ENCODE measurements at regions not wholly inside any gene's neighbourhood (a gene's known extent, or its start where the extent isn't known, plus 50 kb on each side); places are given as distances from the start of the nearest gene placed in this dataset.

DNA sequence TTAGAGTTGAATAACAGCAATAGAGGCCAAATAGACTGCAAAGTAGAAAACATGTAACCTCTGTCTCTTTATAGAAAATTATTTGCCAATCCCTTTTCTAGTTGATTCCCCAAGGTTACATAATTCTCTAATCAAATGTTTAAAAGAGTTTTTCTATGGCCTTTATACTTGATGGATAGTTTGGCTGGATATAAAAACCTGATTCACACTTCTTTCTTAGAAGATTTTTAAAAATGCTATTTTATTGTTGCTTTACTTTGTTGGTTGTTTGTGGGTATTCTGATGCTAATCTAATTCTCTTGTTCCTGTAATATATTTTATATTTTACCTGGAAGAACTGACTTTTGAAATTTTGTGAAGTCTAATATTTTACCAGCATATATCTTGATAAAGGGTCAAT lies 331.1 kb upstream of the MTPN start:
- no peak overlapping the region for H3K4me3 ChIP-seq (ENCODE audit: low read depth, low read length)
- no peak for TF ChIP-seq CTCF (IDR thresholded peaks at IDR 0.05; ENCODE audit: insufficient read depth, low read length)
- DNase-seq (ENCODE audit: low read depth): no peak

DNA sequence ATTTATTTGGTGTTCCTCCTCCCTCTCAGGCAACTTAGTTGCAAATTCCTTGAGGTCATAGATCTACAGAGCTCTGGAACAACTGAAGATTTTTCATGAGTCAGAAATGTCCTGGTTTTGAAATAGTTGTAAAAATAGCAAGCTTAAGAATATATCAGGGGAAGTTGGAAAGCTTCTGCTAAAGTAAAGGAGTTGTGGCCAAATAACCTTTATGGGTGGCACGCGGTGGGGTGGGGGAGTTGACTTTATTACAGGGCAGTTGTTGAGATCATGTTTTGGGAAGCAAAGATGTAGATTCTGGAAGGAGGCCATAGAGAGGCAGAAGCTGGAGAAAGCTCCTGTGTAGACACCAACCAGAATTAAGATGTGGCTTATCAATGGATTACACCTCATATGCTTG lies 326.0 kb upstream of the MTPN start:
- no peak for DNase-seq (ENCODE audit: low read depth)
- no peak for TF ChIP-seq CTCF (IDR thresholded peaks at IDR 0.05; ENCODE audit: insufficient read depth, low read length)
- no peak overlapping the region for H3K4me3 ChIP-seq (ENCODE audit: low read depth, low read length)

GRCh38 chr7:136302049-136302448 lies 324.9 kb upstream of the MTPN start:
- no peak for TF ChIP-seq CTCF (IDR thresholded peaks at IDR 0.05; ENCODE audit: insufficient read depth, low read length)
- no peak for DNase-seq (ENCODE audit: low read depth)
- no peak overlapping the region for H3K4me3 ChIP-seq (ENCODE audit: low read depth, low read length)

DNA sequence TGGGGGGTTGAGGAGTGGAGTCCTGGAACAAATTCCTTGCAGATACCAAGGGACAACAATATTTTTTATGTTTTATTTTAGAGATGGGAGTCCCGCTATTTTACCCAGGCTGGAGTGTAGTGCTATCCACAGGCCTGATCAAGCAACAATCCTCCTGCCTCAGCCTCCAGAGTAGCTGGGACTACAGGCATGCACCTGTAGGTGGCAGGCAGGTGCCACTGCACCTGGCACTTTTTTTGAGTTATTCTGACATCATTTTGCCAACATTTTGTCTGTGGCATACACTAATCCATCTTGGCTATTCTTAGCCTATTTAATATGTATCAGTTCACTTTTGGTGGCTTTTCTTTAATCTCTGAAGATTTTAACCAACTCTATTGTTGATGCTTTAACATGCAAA lies 317.8 kb upstream of the MTPN start:
- H3K4me3 ChIP-seq (ENCODE audit: low read depth, low read length): no peak overlapping the region
- DNase-seq (ENCODE audit: low read depth): no peak
- TF ChIP-seq CTCF (IDR thresholded peaks at IDR 0.05; ENCODE audit: insufficient read depth, low read length): no peak

DNA sequence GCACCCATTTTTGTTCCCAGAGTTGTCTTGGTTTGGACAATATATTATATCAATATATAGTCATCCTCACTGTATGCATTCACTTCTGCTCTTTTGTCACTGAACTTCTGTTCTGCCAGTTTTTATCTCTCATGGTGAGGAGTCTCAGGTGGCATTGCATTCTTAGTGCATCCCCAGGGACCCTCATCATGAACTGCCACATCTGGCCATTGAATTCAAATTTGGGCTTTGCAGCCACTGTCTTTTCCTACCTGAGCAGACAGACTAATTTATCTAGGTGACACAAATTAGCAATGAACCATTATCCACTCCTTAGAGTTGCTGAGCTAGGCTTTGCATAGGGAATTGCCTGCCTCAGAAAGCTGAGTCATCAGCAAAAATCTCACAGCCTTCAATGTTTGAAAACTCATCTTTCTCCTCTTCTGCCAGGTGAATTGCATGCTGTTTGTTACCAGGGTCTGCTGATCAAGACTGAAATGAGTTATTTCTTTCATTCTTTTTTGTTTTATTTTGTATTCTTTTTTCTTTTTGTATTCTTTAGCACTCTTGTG lies 316.8 kb upstream of the MTPN start:
- H3K4me3 ChIP-seq (ENCODE audit: low read depth, low read length): no peak overlapping the region
- DNase-seq (ENCODE audit: low read depth): no peak
- TF ChIP-seq CTCF (IDR thresholded peaks at IDR 0.05; ENCODE audit: insufficient read depth, low read length): no peak

DNA sequence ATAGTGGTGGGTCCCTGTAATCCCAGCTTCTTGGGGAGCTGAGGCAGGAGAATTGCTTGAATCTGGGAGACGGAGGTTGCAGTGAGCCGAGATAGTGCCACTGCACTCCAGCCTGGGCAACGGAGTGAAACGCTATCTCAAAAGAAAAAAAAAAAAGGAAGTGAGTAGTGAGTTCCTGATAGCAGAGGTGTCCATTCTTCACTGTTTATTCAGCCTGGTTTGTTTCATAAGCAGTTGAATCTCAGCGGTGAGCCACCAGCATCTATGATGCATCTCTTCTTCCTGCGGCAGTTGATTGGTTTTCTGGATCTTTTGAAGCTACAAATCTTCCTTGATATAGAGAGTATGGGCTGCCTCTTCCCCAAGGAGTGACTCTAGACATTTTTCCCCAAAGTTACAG lies 316.1 kb upstream of the MTPN start:
- TF ChIP-seq CTCF (IDR thresholded peaks at IDR 0.05; ENCODE audit: insufficient read depth, low read length): no peak
- DNase-seq (ENCODE audit: low read depth): no peak
- no peak overlapping the region for H3K4me3 ChIP-seq (ENCODE audit: low read depth, low read length)

- DNase-seq (ENCODE audit: low read depth): no peak
- H3K4me3 ChIP-seq (ENCODE audit: low read depth, low read length): no peak overlapping the region
- TF ChIP-seq CTCF (IDR thresholded peaks at IDR 0.05; ENCODE audit: insufficient read depth, low read length): no peak
These were observed 315.2 kb upstream of the MTPN start for GRCh38 chr7:136292365-136292764.

All from fibroblast of the aortic adventitia (primary cell).